Fibroblast of lung (primary cell): ENCODE measurements at regions not wholly inside any gene's neighbourhood (a gene's known extent, or its start where the extent isn't known, plus 50 kb on each side); places are given as distances from the start of the nearest gene placed in this dataset.

Experiments
- DNase-seq, 2 donors: peaks; one replicate each; pipeline versions ENCODE4 v3.0.0 to v3.0.0-alpha.2; 2010; ENCODE audit warnings: low read depth in 2 of 2
- H2AFZ ChIP-seq: 2 replicates; pipeline ENCODE4 v1.5.1; 2012; ENCODE audit warnings: low read length, control low read depth, inconsistent platforms
- H3K27ac ChIP-seq: 2 replicates; pipeline ENCODE4 v1.5.1; 2011; ENCODE audit warnings: low read length, control low read depth; ENCODE audit not compliant: insufficient read depth
- H3K27me3 ChIP-seq: 2 replicates; pipeline ENCODE4 v1.5.1; 2011; ENCODE audit warnings: mild to moderate bottlenecking, low read length; ENCODE audit not compliant: control insufficient read depth, insufficient read depth
- H3K36me3 ChIP-seq: 2 replicates; pipeline ENCODE4 v1.5.1; 2011; ENCODE audit warnings: low read length; ENCODE audit not compliant: control insufficient read depth, insufficient read depth
- H3K4me1 ChIP-seq: 2 replicates; pipeline ENCODE4 v1.5.1; 2011; ENCODE audit warnings: low read length; ENCODE audit not compliant: control insufficient read depth, insufficient read depth; ENCODE audit errors: extremely low read depth
- H3K4me2 ChIP-seq: 2 replicates; pipeline ENCODE4 v1.5.1; 2011; ENCODE audit warnings: low read length, control low read depth; ENCODE audit not compliant: insufficient read depth; ENCODE audit errors: extremely low read depth
- H3K4me3 ChIP-seq, 4 experiments: fragments of 200-600 bp in 1 of 4; sonication (generic) in 1 of 4; replicated peaks in 1 of 4; 2 replicates each; pipeline ENCODE4 v1.5.1; 2011 to 2016; ENCODE audit warnings: low read length in 4 of 4, low read depth in 3 of 4, mild to moderate bottlenecking in 3 of 4, control low read depth in 2 of 4, inconsistent platforms in 1 of 4, mixed read lengths in 1 of 4; ENCODE audit not compliant: insufficient read depth in 1 of 4; ENCODE audit errors: control extremely low read depth in 1 of 4
- H3K79me2 ChIP-seq: 2 replicates; pipeline ENCODE4 v1.5.1; 2012; ENCODE audit warnings: mild to moderate bottlenecking, low read length, inconsistent platforms; ENCODE audit not compliant: control insufficient read depth, insufficient read depth
- H3K9ac ChIP-seq: 2 replicates; pipeline ENCODE4 v1.5.1; 2011; ENCODE audit warnings: mild to moderate bottlenecking, low read length, control low read depth; ENCODE audit not compliant: insufficient read depth
- H3K9me3 ChIP-seq: 2 replicates; pipeline ENCODE4 v1.5.1; 2012; ENCODE audit warnings: low read depth, low read length; ENCODE audit not compliant: control insufficient read depth, insufficient read depth
- H4K20me1 ChIP-seq: 2 replicates; pipeline ENCODE4 v1.5.1; 2011; ENCODE audit warnings: low read length; ENCODE audit not compliant: control insufficient read depth, insufficient read depth; ENCODE audit errors: extremely low read depth
- EZH2 ChIP-seq: IDR thresholded peaks from 2 replicates; pipeline ENCODE4 v1.5.1; 2012; ENCODE audit warnings: low read length, control low read depth, mild to moderate bottlenecking; ENCODE audit errors: missing control alignments
- TF ChIP-seq, protein P1 (sequence below), 2 donors: IDR thresholded peaks in 1 of 2; conservative IDR thresholded peaks in 1 of 2; 1 replicate in 1 of 2; 2 replicates in 1 of 2; pipeline ENCODE4 v1.5.1; 2011 to 2012; ENCODE audit warnings: low read length in 2 of 2, control low read depth in 1 of 2, inconsistent platforms in 1 of 2, low read depth in 1 of 2, mild to moderate bottlenecking in 1 of 2

DNA sequence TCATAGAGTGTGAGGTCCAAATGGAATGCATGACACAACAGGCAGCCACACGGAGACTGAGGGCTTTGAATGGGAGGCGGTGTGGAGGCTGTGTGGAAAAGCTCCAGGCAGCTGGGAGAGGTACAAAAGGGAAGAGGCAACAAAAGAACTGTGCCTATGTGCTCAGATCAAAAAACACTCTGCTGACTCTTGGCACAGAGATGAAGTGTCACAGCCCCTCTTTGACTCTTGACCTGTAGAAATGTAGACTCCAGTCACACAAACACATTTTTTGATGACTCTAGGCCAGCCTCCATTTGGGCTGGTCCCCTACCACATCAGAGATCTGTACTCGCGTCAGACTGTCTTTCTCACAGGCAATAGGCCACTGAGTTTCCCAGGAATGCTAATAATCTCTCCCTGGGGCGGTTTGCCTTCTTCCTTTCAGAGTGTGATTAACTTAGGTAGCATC is 456.0 kb downstream of the TUSC7 start:
- no peaks in the 10 kb centered on the region for H3K36me3 ChIP-seq
- H3K27me3 ChIP-seq = no peaks in the 10 kb centered on the region
- no peaks in the 10 kb centered on the region for H3K9me3 ChIP-seq
- no peak overlapping the region for H3K4me2 ChIP-seq
- H4K20me1 ChIP-seq = no peaks in the 10 kb centered on the region
- H3K9ac ChIP-seq = no peak overlapping the region
- no peaks in the 10 kb centered on the region for H3K4me1 ChIP-seq
- TF ChIP-seq, protein P1, sequence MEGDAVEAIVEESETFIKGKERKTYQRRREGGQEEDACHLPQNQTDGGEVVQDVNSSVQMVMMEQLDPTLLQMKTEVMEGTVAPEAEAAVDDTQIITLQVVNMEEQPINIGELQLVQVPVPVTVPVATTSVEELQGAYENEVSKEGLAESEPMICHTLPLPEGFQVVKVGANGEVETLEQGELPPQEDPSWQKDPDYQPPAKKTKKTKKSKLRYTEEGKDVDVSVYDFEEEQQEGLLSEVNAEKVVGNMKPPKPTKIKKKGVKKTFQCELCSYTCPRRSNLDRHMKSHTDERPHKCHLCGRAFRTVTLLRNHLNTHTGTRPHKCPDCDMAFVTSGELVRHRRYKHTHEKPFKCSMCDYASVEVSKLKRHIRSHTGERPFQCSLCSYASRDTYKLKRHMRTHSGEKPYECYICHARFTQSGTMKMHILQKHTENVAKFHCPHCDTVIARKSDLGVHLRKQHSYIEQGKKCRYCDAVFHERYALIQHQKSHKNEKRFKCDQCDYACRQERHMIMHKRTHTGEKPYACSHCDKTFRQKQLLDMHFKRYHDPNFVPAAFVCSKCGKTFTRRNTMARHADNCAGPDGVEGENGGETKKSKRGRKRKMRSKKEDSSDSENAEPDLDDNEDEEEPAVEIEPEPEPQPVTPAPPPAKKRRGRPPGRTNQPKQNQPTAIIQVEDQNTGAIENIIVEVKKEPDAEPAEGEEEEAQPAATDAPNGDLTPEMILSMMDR (conservative IDR thresholded peaks at IDR 0.05 in 1 of 2, IDR thresholded peaks at IDR 0.05 in 1 of 2; ENCODE audit: low read depth in 1 of 2, low read length in 2 of 2) = no peak
- TF ChIP-seq EZH2 = no peak
- no peak overlapping the region for H3K27ac ChIP-seq
- DNase-seq = peak in 1 of 2 donors; percentile 25
- H3K4me3 ChIP-seq = no peak overlapping the region
- H3K79me2 ChIP-seq = no peaks in the 10 kb centered on the region
- no peak overlapping the region for H2AFZ ChIP-seq

GRCh38 chr3:117168896-117169295 is 459.3 kb downstream of the TUSC7 start:
- no peak for TF ChIP-seq EZH2
- TF ChIP-seq, protein P1 (conservative IDR thresholded peaks at IDR 0.05 in 1 of 2, IDR thresholded peaks at IDR 0.05 in 1 of 2; ENCODE audit: low read depth in 1 of 2, low read length in 2 of 2) = no peak
- H3K27ac ChIP-seq = no peak overlapping the region
- H3K27me3 ChIP-seq = no peaks in the 10 kb centered on the region
- no peaks in the 10 kb centered on the region for H3K9me3 ChIP-seq
- no peaks in the 10 kb centered on the region for H4K20me1 ChIP-seq
- no peaks in the 10 kb centered on the region for H3K79me2 ChIP-seq
- H2AFZ ChIP-seq = no peak overlapping the region
- H3K36me3 ChIP-seq = no peaks in the 10 kb centered on the region
- no peak for DNase-seq
- H3K9ac ChIP-seq = no peak overlapping the region
- H3K4me1 ChIP-seq = no peaks in the 10 kb centered on the region
- no peak overlapping the region for H3K4me2 ChIP-seq
- H3K4me3 ChIP-seq = no peak overlapping the region

DNA sequence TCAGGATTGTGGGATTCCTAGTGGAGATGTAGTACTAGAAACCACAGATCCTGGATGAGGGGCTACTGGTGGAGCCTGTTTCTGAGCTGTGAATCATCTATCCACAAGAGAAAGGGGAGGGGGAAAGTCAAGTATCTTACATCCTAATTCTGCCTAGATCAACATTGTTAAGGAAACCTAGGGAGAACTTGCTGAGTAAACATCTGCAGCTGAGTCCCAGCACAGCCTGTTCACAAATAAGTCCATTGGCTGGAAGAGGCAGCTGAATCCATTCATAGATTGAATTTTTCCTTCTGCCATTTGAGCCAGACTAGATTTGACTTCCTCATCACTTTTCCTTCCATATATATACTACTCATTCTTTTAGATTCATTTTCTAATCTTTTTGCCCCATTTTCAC is 460.5 kb downstream of the TUSC7 start:
- Histone ChIP-seq H3K4me2 (no peak overlapping the region), H3K4me3 (no peak overlapping the region), H4K20me1 (no peaks in the 10 kb centered on the region), H3K9me3 (no peaks in the 10 kb centered on the region), H3K27ac (no peak overlapping the region), H3K36me3 (no peaks in the 10 kb centered on the region), H2AFZ (no peak overlapping the region), H3K27me3 (no peaks in the 10 kb centered on the region), H3K9ac (no peak overlapping the region), H3K4me1 (no peaks in the 10 kb centered on the region), H3K79me2 (no peaks in the 10 kb centered on the region)
- TF ChIP-seq, protein P1 (conservative IDR thresholded peaks at IDR 0.05 in 1 of 2, IDR thresholded peaks at IDR 0.05 in 1 of 2; ENCODE audit: low read depth in 1 of 2, low read length in 2 of 2) = no peak
- TF ChIP-seq EZH2 = no peak
- DNase-seq = peak in 1 of 2 donors; percentile 1
